Endothelial cell of umbilical vein (primary cell): ENCODE measurements at regions not wholly inside any gene's neighbourhood (a gene's known extent, or its start where the extent isn't known, plus 50 kb on each side); places are given as distances from the start of the nearest gene placed in this dataset.

Source experiments
- BruUV-seq: library from RNA; stranded (reverse); fragments of 400-500 nt; replicated peaks from 2 replicates; lab custom pipeline; 2021; lab: Mats Ljungman, UMichigan
- CTCF ChIA-PET: fragments of 300-600, 350-600 bp; sonication (Branson Sonifier 250); formaldehyde crosslinking; loops from one replicate; lab custom pipeline; 2021; ENCODE audit warnings: antibody characterized with exemption, inconsistent platforms; lab: Charles Lee
- POLR2A ChIA-PET: fragments of 300-600, 350-600 bp; sonication (Branson Sonifier 250); formaldehyde crosslinking; loops from one replicate; lab custom pipeline; 2021; ENCODE audit warnings: antibody characterized with exemption, inconsistent platforms; lab: Charles Lee
- DNase-seq: peaks from one replicate; pipeline ENCODE4 v3.0.0-alpha.2; 2011; ENCODE audit warnings: low read depth, low spot score
- FAIRE-seq: peaks from 2 replicates; lab custom pipeline; 2011; peaks lifted over from hg19 to GRCh38; lab: Jason Lieb, UNC
- H2AFZ ChIP-seq: 2 replicates; pipeline ENCODE4 v1.6.0; 2012; ENCODE audit warnings: low read depth, low read length, control low read depth, inconsistent platforms
- H3K27ac ChIP-seq: 2 replicates; pipeline ENCODE4 v1.5.1; 2011; ENCODE audit warnings: low read depth, mild to moderate bottlenecking, control low read depth, low read length, moderate library complexity; ENCODE audit not compliant: insufficient read depth
- H3K27me3 ChIP-seq, 2 experiments: 2 replicates each; pipeline versions ENCODE4 v1.6.0 to v1.6.1; 2011; ENCODE audit warnings: low read length in 2 of 2, mixed read lengths in 1 of 2; ENCODE audit not compliant: control insufficient read depth in 2 of 2, insufficient read depth in 2 of 2
- H3K36me3 ChIP-seq, 2 experiments: 2 replicates in 1 of 2; 3 replicates in 1 of 2; pipeline ENCODE4 v1.5.1; 2011; ENCODE audit warnings: low read length in 2 of 2, mild to moderate bottlenecking in 1 of 2, moderate library complexity in 1 of 2; ENCODE audit not compliant: control insufficient read depth in 2 of 2, insufficient read depth in 2 of 2; ENCODE audit errors: extremely low read depth in 1 of 2
- H3K4me1 ChIP-seq: 3 replicates; pipeline ENCODE4 v1.5.1; 2011; ENCODE audit warnings: mild to moderate bottlenecking, low read length; ENCODE audit not compliant: control insufficient read depth, insufficient read depth; ENCODE audit errors: extremely low read depth
- H3K4me2 ChIP-seq: 2 replicates; pipeline ENCODE4 v1.6.1; 2011; ENCODE audit warnings: low read length, control low read depth, mixed read lengths; ENCODE audit not compliant: insufficient read depth
- H3K4me3 ChIP-seq, 3 experiments: fragments of 200-600 bp in 1 of 3; sonication (generic), shearing (Covaris generic) in 1 of 3; replicated peaks in 1 of 3; 2 replicates each; pipeline ENCODE4 v1.5.1; 2011 to 2016; ENCODE audit warnings: control low read depth in 3 of 3, low read length in 3 of 3, mild to moderate bottlenecking in 2 of 3, inconsistent platforms in 1 of 3, low read depth in 1 of 3, moderate library complexity in 1 of 3; ENCODE audit not compliant: insufficient read depth in 1 of 3
- H3K79me2 ChIP-seq: 2 replicates; pipeline ENCODE4 v1.6.0; 2012; ENCODE audit warnings: low read length, inconsistent platforms; ENCODE audit not compliant: control insufficient read depth, insufficient read depth
- H3K9ac ChIP-seq: replicated peaks from 2 replicates; pipeline ENCODE3; 2011; ENCODE audit warnings: low read length, control low read depth; ENCODE audit not compliant: insufficient read depth; ENCODE audit errors: extremely low read depth
- H3K9me1 ChIP-seq: replicated peaks from 3 replicates; pipeline ENCODE4 v1.6.0; 2011; ENCODE audit warnings: mild to moderate bottlenecking, low read length; ENCODE audit not compliant: control insufficient read depth, insufficient read depth; ENCODE audit errors: extremely low read depth
- H3K9me3 ChIP-seq: replicated peaks from 2 replicates; pipeline ENCODE4 v1.5.1; 2012; ENCODE audit warnings: low read length, inconsistent platforms; ENCODE audit not compliant: control insufficient read depth, insufficient read depth
- H4K20me1 ChIP-seq: replicated peaks from 2 replicates; pipeline ENCODE3; 2011; ENCODE audit warnings: mild to moderate bottlenecking, low read length; ENCODE audit not compliant: control insufficient read depth, insufficient read depth; ENCODE audit errors: extremely low read depth
- CTCF ChIP-seq, 2 donors: IDR thresholded peaks; 1 replicate in 1 of 2; 2 replicates in 1 of 2; pipeline ENCODE4 v1.5.1; 2011; ENCODE audit warnings: low read length in 2 of 2, mild to moderate bottlenecking in 2 of 2, moderate library complexity in 2 of 2, control low read depth in 1 of 2, inconsistent platforms in 1 of 2, low read depth in 1 of 2; ENCODE audit not compliant: insufficient read depth in 1 of 2; ENCODE audit errors: extremely low read depth in 1 of 2
- EZH2 ChIP-seq: IDR thresholded peaks from 2 replicates; pipeline ENCODE4 v1.6.1; 2012; ENCODE audit warnings: borderline replicate concordance, low read depth, mild to moderate bottlenecking, moderate library complexity, low read length, inconsistent platforms; ENCODE audit not compliant: severe bottlenecking
- FOS ChIP-seq: IDR thresholded peaks from 2 replicates; pipeline ENCODE4 v1.6.1; 2011; ENCODE audit warnings: mild to moderate bottlenecking, low read length, moderate library complexity, borderline replicate concordance; ENCODE audit not compliant: insufficient read depth
- GATA2 ChIP-seq: IDR thresholded peaks from 2 replicates; pipeline ENCODE4 v1.7.0; 2011; ENCODE audit warnings: low read depth, mild to moderate bottlenecking, moderate library complexity, mixed read lengths, low read length; ENCODE audit not compliant: insufficient read length, insufficient read depth
- JUN ChIP-seq: IDR thresholded peaks from 2 replicates; pipeline ENCODE4 v1.6.1; 2011; ENCODE audit warnings: borderline replicate concordance, low read depth; ENCODE audit not compliant: insufficient read length, insufficient read depth
- MAX ChIP-seq: IDR thresholded peaks from 2 replicates; pipeline ENCODE4 v1.6.1; 2011; ENCODE audit not compliant: insufficient read depth, insufficient read length
- MYC ChIP-seq: IDR thresholded peaks from one replicate; pipeline ENCODE4 v1.6.1; 2011; ENCODE audit warnings: mild to moderate bottlenecking, low read depth, low read length
- POLR2A ChIP-seq: IDR thresholded peaks from 2 replicates; pipeline ENCODE4 v1.6.1; 2012; ENCODE audit warnings: low read depth, mild to moderate bottlenecking, control low read depth, low read length
- POLR2AphosphoS5 ChIP-seq: IDR thresholded peaks from 2 replicates; pipeline ENCODE4 v1.6.1; 2012; ENCODE audit warnings: low read depth, mild to moderate bottlenecking, control low read depth, low read length, moderate library complexity; ENCODE audit not compliant: insufficient read depth
- dilution Hi-C: fragments of 300-500 bp; cut with MboI; formaldehyde crosslinking; loops from one replicate; pipeline ENCODE4 v1.15.0; 2019; ENCODE audit warnings: low sequenced_read_pairs; ENCODE audit not compliant: extremely low pct_ligation_motif_present
- intact Hi-C: fragments of 100-400 bp; cut with micrococcal nuclease; formaldehyde crosslinking; loops from one replicate; pipeline ENCODE4 v1.10.0; 2022

- Histone ChIP-seq H3K36me3 (no peaks in the 10 kb centered on the region), H3K4me3 (no peak overlapping the region), H4K20me1 (no peaks in the 10 kb centered on the region), H3K27me3 (no peaks in the 10 kb centered on the region), H3K4me2 (no peak overlapping the region), H3K79me2 (no peaks in the 10 kb centered on the region), H3K9me1 (no peaks in the 10 kb centered on the region), H3K27ac (no peak overlapping the region), H3K4me1 (peaks cover 23% of the 10 kb centered on the region), H3K9me3 (no peaks in the 10 kb centered on the region), H2AFZ (no peak overlapping the region), H3K9ac (no peak overlapping the region)
- intact Hi-C loops (loop anchor here (5.0 to 10.0 kb wide), 3 partner anchors 212 to 685 kb away; no protein-coding TSS in a partner anchor), dilution Hi-C loops (no loop called here)
- FAIRE-seq (no peak), DNase-seq (no peak)
- TF ChIP-seq JUN (no peak), POLR2AphosphoS5 (no peak), CTCF (IDR thresholded peaks at IDR 0.05; ENCODE audit: extremely low read depth in 1 of 2, insufficient read depth in 1 of 2, low read depth in 1 of 2, low read length in 2 of 2) (no peak), FOS (no peak), GATA2 (no peak), MYC (no peak), POLR2A (no peak), MAX (no peak), EZH2 (no peak)
- POLR2A ChIA-PET: no interaction called here
- BruUV-seq: no TSS peak
- CTCF ChIA-PET: interaction anchor here (0.7 to 1.0 kb wide), 2 partner anchors 14 to 227 kb away, joined by 3 read pairs; no protein-coding TSS in a partner anchor
Observed at GRCh38 chr13:30359991-30360390, 52.6 kb upstream of the KATNAL1 start.
